ENCODE measurements at regions not wholly inside any gene's neighbourhood (a gene's known extent, or its start where the extent isn't known, plus 50 kb on each side); places are given as distances from the start of the nearest gene placed in this dataset.
"Not testable (repeated sequence)": the region's sequence is repeated elsewhere in the genome, so short reads cannot be mapped to it uniquely, and the experiment has no call there.

DNA sequence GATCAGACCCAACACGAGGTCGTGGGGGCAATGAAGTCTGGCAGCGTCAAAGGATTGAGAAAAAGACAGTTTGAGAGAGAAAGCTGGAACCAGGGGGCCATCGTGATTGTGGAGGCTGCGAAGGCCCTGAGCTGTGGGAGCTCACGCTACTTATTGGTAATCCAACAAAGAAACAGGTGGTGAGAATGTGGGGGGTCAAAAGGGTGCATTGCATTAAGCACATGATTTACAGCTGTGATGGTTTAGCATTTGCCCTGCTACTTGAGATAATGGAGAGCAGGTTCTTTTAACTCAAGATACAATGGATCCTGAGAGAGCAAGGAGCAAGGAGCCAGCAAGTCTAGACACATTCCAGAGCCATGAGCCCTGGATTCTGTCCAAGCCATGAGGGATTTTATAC is 276.8 kb upstream of the RRP15 start:
- H3K4ac ChIP-seq (replicated peaks; ENCODE audit: insufficient read length, low read depth, low read length); H3K18ac ChIP-seq (ENCODE audit: extremely low read depth, low read length); H2BK120ac ChIP-seq (replicated peaks; ENCODE audit: low read depth, low read length); H3K4me3 ChIP-seq (ENCODE audit: extremely low read depth in 1 of 4, insufficient read depth in 2 of 4, low read depth in 3 of 4, low read length in 4 of 4); H4K5ac ChIP-seq (ENCODE audit: insufficient read length, low read depth, low read length); H3K79me1 ChIP-seq (ENCODE audit: low read depth, low read length); H3K9ac ChIP-seq (replicated peaks in 1 of 4; ENCODE audit: extremely low read depth in 1 of 4, low read depth in 3 of 4, low read length in 3 of 4); H3K79me2 ChIP-seq (ENCODE audit: control insufficient read depth in 1 of 2, insufficient read depth in 2 of 2, low read length in 2 of 2); H3K23me2 ChIP-seq (ENCODE audit: low read depth, low read length); H4K20me1 ChIP-seq (replicated peaks in 1 of 2; ENCODE audit: control insufficient read depth in 1 of 2, insufficient read depth in 2 of 2, low read length in 2 of 2); H3K23ac ChIP-seq (ENCODE audit: insufficient read length); DNase-seq (ENCODE audit: low read depth in 1 of 2, low spot score in 2 of 2); H2AK5ac ChIP-seq (ENCODE audit: low read depth, low read length); H3K27me3 ChIP-seq (replicated peaks in 1 of 4; ENCODE audit: control insufficient read depth in 3 of 4, extremely low read depth in 1 of 4, insufficient read depth in 3 of 4, low read length in 3 of 4); H2BK20ac ChIP-seq (ENCODE audit: low read length); H2BK5ac ChIP-seq (ENCODE audit: low read depth, low read length); H2BK15ac ChIP-seq (ENCODE audit: low read length); H2AFZ ChIP-seq (ENCODE audit: low read length); FAIRE-seq; H3K4me2 ChIP-seq (ENCODE audit: insufficient read depth in 1 of 2, low read depth in 2 of 2, low read length in 2 of 2); H3K56ac ChIP-seq (replicated peaks; ENCODE audit: insufficient read length, low read depth, low read length); H4K91ac ChIP-seq (replicated peaks; ENCODE audit: insufficient read length, low read length); H3K36me3 ChIP-seq (ENCODE audit: control insufficient read depth in 2 of 4, insufficient read depth in 4 of 4, low read length in 3 of 4); H3K27ac ChIP-seq (ENCODE audit: low read depth, low read length); H2BK12ac ChIP-seq (ENCODE audit: low read depth, low read length); H3K4me1 ChIP-seq (replicated peaks in 1 of 4; ENCODE audit: control insufficient read depth in 3 of 4, insufficient read depth in 4 of 4, low read length in 3 of 4); H4K8ac ChIP-seq (ENCODE audit: extremely low read depth, insufficient read depth, low read length); H3K9me3 ChIP-seq (ENCODE audit: insufficient read depth in 2 of 2, low read depth in 1 of 2, low read length in 1 of 2); H3K14ac ChIP-seq (ENCODE audit: insufficient read length): not testable (repeated sequence)
- WGBS, 2 experiments (ENCODE audit: extremely low coverage in 1 of 2, insufficient coverage in 1 of 2, insufficient read length in 1 of 2, insufficient replicate concordance in 2 of 2, low coverage in 1 of 2, low lambda C conversion rate in 2 of 2, missing lambda C conversion rate in 1 of 2): 92% methylated on average over 6 of the region's 6 CpGs; no CpG with 5 or more reads in 1 of the 2 experiments
- POLR2A ChIA-PET (ENCODE audit: partially characterized antibody): interaction anchor here (0.7 kb wide), 1 partner anchor 1442 kb away, joined by 3 read pairs; no protein-coding TSS in a partner anchor
- CTCF ChIA-PET (ENCODE audit: partially characterized antibody): interaction anchor here (1.0 to 2.3 kb wide), 3 partner anchors 9 to 163 kb away, joined by 3 to 7 read pairs (median 4); no protein-coding TSS in a partner anchor

DNA sequence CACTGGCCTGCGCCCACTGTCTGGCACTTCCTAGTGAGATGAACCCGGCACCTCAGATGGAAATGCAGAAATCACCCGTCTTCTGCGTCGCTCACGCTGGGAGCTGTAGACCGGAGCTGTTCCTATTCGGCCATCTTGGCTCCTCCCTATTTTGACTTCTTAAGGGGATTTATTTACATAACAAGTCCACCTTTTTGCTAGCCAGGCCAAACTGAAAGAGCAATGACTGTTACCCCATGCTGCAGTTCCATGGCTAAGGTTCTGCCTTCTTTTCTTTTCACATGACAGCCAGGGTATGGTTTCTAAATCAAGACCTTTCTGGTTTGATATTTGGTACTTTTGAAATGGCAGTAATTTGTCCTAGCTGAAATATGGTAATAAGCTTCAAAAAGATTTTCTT is 270.0 kb upstream of the RRP15 start:
- H4K8ac ChIP-seq (ENCODE audit: extremely low read depth, insufficient read depth, low read length); H4K20me1 ChIP-seq (replicated peaks in 1 of 2; ENCODE audit: control insufficient read depth in 1 of 2, insufficient read depth in 2 of 2, low read length in 2 of 2); H3K4me2 ChIP-seq (ENCODE audit: insufficient read depth in 1 of 2, low read depth in 2 of 2, low read length in 2 of 2); H2BK15ac ChIP-seq (ENCODE audit: low read length); H2AK5ac ChIP-seq (ENCODE audit: low read depth, low read length); H3K27ac ChIP-seq (ENCODE audit: low read depth, low read length); H2BK5ac ChIP-seq (ENCODE audit: low read depth, low read length); H3K23ac ChIP-seq (ENCODE audit: insufficient read length); H3K4me1 ChIP-seq (replicated peaks in 1 of 4; ENCODE audit: control insufficient read depth in 3 of 4, insufficient read depth in 4 of 4, low read length in 3 of 4); H3K4ac ChIP-seq (replicated peaks; ENCODE audit: insufficient read length, low read depth, low read length); H4K5ac ChIP-seq (ENCODE audit: insufficient read length, low read depth, low read length); H3K18ac ChIP-seq (ENCODE audit: extremely low read depth, low read length); H2BK20ac ChIP-seq (ENCODE audit: low read length); H2BK12ac ChIP-seq (ENCODE audit: low read depth, low read length); H3K9ac ChIP-seq (replicated peaks in 1 of 4; ENCODE audit: extremely low read depth in 1 of 4, low read depth in 3 of 4, low read length in 3 of 4); FAIRE-seq; H3K14ac ChIP-seq (ENCODE audit: insufficient read length); H3K36me3 ChIP-seq (ENCODE audit: control insufficient read depth in 2 of 4, insufficient read depth in 4 of 4, low read length in 3 of 4); H4K91ac ChIP-seq (replicated peaks; ENCODE audit: insufficient read length, low read length); H2AFZ ChIP-seq (ENCODE audit: low read length); DNase-seq (ENCODE audit: low read depth in 1 of 2, low spot score in 2 of 2); POLR2A ChIA-PET (ENCODE audit: partially characterized antibody); H3K23me2 ChIP-seq (ENCODE audit: low read depth, low read length); H2BK120ac ChIP-seq (replicated peaks; ENCODE audit: low read depth, low read length); H3K27me3 ChIP-seq (replicated peaks in 1 of 4; ENCODE audit: control insufficient read depth in 3 of 4, extremely low read depth in 1 of 4, insufficient read depth in 3 of 4, low read length in 3 of 4); H3K79me2 ChIP-seq (ENCODE audit: control insufficient read depth in 1 of 2, insufficient read depth in 2 of 2, low read length in 2 of 2); H3K56ac ChIP-seq (replicated peaks; ENCODE audit: insufficient read length, low read depth, low read length); H3K79me1 ChIP-seq (ENCODE audit: low read depth, low read length): not testable (repeated sequence)
- peaks cover 5 to 10% of the 10 kb centered on the region in 2 experiments; a peak in 2 of 4 replicates for H3K9me3 ChIP-seq (ENCODE audit: insufficient read depth in 2 of 2, low read depth in 1 of 2, low read length in 1 of 2)
- no CpG with 5 or more reads among the region's 8 CpGs for WGBS, 2 experiments (ENCODE audit: extremely low coverage in 1 of 2, insufficient coverage in 1 of 2, insufficient read length in 1 of 2, insufficient replicate concordance in 2 of 2, low coverage in 1 of 2, low lambda C conversion rate in 2 of 2, missing lambda C conversion rate in 1 of 2)
- CTCF ChIA-PET (ENCODE audit: partially characterized antibody): interaction anchor here (0.6 kb wide), 1 partner anchor 176 kb away, joined by 4 read pairs; no protein-coding TSS in a partner anchor
- H3K4me3 ChIP-seq (ENCODE audit: extremely low read depth in 1 of 4, insufficient read depth in 2 of 4, low read depth in 3 of 4, low read length in 4 of 4): peak overlapping the region in 1 of 4 experiments; percentile 20; a peak in 1 of 8 replicates
